GM12873 (cell line): ENCODE measurements at regions not wholly inside any gene's neighbourhood (a gene's known extent, or its start where the extent isn't known, plus 50 kb on each side); places are given as distances from the start of the nearest gene placed in this dataset.

Source experiments
- TF ChIP-seq, protein P1 (sequence below): IDR thresholded peaks from 2 replicates; pipeline ENCODE4 v1.5.1; 2012; ENCODE audit warnings: low read depth, mild to moderate bottlenecking, moderate library complexity, low read length, control low read depth; ENCODE audit not compliant: insufficient read depth; ENCODE audit errors: missing control alignments

DNA sequence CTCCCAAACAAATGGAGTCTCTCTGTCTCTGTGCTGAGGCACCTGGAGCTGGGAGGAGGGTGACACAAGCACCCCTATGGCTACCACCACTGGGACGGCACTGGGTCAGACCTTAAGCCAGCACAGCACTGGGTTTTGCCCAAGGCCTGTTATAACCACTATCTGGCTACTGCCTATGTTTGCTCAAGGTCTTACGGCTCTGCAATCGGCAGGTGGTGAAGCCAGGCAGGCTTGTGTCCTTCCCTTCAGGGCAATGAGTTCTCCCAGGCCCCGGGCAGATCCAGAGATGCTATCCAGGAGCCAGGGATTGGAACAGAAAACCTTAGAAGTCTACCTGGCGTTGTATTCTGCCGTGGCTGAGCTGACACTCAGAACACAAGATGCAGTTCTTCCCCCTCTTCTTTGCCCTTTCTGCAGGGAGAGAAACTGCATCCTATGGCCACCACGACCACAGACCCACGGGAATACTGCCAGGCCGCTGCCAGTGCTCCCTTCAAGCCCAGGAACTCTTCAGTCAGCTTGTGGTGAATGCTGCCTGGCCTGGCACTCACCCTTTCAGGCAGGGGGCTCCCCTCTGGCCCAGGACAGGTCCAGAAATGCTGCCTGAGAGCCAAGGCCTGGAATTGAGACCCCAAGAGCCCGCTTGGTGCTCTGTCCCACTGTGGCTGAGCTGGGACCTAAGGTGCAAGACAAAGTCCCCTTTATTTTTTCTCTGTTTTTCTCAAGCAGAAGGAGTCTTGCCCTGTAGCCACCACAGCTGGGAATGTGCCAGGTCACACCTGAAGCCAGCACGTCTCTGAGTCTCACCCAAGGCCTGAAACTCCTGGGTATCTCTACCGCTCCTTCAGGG, 67.0 kb upstream of the FRMD1 start:
- TF ChIP-seq, protein P1, sequence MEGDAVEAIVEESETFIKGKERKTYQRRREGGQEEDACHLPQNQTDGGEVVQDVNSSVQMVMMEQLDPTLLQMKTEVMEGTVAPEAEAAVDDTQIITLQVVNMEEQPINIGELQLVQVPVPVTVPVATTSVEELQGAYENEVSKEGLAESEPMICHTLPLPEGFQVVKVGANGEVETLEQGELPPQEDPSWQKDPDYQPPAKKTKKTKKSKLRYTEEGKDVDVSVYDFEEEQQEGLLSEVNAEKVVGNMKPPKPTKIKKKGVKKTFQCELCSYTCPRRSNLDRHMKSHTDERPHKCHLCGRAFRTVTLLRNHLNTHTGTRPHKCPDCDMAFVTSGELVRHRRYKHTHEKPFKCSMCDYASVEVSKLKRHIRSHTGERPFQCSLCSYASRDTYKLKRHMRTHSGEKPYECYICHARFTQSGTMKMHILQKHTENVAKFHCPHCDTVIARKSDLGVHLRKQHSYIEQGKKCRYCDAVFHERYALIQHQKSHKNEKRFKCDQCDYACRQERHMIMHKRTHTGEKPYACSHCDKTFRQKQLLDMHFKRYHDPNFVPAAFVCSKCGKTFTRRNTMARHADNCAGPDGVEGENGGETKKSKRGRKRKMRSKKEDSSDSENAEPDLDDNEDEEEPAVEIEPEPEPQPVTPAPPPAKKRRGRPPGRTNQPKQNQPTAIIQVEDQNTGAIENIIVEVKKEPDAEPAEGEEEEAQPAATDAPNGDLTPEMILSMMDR: no peak

DNA sequence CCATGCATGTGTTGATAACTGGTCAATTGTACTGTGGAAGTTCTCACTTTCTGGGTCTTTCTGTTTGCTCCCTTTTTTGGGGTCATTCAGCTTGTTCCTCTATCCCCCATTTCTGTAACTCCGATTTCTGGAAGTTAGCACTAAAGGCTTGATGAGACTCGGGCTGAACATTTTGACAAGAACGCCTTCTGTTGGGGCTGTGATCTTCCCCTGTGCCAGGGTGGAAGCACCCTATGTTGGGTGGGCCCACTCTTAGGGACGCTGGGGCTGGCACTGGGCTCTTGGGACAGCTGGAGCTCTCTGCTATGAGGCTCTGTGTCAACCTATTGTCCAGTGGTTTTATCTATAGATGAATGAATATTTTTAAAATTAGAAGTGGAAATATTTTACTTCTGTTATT, 60.1 kb upstream of the FRMD1 start:
- TF ChIP-seq, protein P1: no peak

DNA sequence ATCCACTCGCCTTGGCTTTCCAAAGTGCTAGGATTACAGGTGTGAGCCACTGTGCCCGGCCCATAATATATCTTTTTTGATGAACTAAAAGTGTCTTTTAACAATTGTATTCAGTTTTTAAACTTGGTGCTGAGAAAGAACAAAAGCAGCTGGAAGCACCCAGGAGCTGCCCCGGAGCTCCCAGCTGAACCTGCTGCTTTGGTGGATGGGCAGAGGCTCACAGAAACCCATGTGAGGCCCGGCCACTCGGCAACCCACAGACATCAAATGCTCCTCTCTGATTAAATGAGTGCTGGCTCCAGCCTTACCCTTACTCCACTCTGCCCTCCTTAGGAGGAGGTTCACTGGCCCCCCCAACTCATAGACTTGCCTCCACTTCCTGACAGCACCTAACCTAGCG, 59.4 kb upstream of the FRMD1 start:
- TF ChIP-seq, protein P1: no peak

DNA sequence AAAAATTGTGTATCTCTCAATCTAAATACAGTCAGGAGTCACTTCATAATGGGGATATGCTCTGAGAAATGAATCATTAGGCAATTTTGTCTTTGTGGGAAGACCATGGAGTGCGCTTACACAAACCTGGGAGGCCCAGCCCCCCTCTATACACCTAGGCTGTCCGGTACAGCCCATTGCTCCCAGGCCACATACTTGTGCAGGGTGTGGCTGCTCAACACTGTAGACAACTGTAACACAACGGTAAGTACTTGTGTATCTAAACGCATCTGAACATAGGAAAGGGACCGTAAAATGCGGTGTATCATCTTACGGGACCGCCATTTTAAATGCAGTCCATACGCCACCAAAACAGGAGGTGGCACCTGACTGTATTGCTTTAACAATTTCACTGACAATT, 58.0 kb upstream of the FRMD1 start:
- TF ChIP-seq, protein P1: no peak

DNA sequence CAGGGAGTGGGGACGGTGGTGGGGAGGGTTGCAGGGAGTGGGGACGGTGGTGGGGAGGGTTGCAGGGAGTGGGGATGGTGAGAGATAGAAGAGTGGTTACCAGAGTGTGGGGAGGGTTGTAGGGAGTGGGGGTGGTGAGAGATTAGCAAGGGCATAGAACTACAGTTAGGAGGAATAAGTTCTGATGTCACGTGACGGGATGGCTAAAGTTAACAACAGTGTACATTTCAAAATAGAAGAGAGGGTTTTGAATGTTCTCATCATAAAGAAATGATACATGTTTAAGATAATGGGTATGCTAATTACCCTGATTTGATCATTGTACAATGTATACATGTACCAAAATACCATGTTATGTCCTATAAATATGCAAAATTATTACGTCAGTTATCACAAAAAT, 57.6 kb upstream of the FRMD1 start:
- TF ChIP-seq, protein P1: no peak

DNA sequence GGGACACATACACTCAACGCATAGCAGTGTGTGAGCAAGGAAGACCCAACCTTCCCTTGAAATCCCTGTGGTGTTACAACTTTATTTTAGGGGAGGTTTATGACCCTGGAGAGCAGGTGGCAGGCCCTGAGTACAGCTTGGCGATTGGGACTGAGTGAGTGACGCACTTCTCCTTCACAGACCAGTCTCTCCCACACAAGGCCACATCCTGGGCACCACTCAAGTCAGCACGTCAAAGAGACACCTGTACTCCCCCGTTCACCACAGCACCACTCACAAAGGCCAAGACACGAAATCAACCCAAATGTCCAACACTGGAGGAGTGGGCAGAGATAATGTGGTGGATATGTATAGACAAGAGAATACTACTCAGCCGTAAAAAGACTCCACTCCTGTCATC, 57.0 kb upstream of the FRMD1 start:
- TF ChIP-seq, protein P1: no peak

DNA sequence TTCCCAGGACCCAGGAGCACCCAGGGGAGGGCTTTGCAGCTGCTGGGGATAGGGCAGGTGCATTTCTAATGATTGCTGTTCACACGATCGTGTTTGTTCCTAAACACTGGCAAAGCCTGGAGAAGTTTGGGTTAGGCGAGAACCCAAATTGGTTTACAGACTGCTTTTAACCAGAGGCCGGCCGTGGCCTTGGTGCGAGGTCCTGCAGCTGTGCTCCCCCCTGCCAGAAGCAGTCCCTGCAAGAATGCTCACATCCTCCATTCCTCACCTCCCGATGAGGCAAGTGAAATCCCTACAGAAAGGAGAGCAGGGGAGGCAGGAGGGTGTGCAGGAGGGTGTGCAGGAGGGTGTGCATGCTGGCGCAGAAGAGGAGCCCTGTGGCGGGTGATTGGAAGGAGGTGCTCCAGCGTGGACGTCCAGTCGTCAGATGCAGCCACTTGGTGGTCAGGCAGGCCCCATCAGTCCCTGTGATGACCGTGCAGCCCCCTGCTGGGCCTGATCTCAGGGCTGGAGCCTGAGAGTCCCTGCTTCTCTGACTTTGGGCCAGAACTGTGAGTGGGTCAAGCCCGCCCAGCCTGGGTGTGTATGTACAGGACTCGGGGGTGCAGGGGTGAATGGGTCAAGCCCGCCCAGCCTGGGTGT, 55.7 kb upstream of the FRMD1 start:
- TF ChIP-seq, protein P1: no peak
